ENCODE measurements at regions not wholly inside any gene's neighbourhood (a gene's known extent, or its start where the extent isn't known, plus 50 kb on each side); places are given as distances from the start of the nearest gene placed in this dataset.
A peak's percentile ranks its signal among the peaks of the same experiment; 100 is the strongest.
"Not testable (repeated sequence)": the region's sequence is repeated elsewhere in the genome, so short reads cannot be mapped to it uniquely, and the experiment has no call there.

- no peak for TF ChIP-seq EP300 (IDR thresholded peaks at IDR 0.05)
- no peak for TF ChIP-seq POLR2A (IDR thresholded peaks at IDR 0.05)
- no peak for TF ChIP-seq POLR2AphosphoS5 (IDR thresholded peaks at IDR 0.05)
- no peak for TF ChIP-seq CTCF (IDR thresholded peaks at IDR 0.05)
- ATAC-seq (ENCODE audit: low FRiP score in 2 of 2) (no peak), DNase-seq (no peak)
- 50 to 67% methylated on average over 3 of the region's 3 CpGs for WGBS, 2 donors
- no peaks in the 10 kb centered on the region for H3K4me1 ChIP-seq
- H3K27ac ChIP-seq, result no peak overlapping the region
- H3K4me3 ChIP-seq, result no peak overlapping the region
- no peaks in the 10 kb centered on the region for H3K27me3 ChIP-seq
- H3K9me3 ChIP-seq, result no peaks in the 10 kb centered on the region
- H3K36me3 ChIP-seq, result no peaks in the 10 kb centered on the region
Measured at GRCh38 chr1:215018555-215018954, 64.0 kb upstream of the KCNK2 start.

- ATAC-seq (ENCODE audit: low FRiP score in 2 of 2), result no peak
- 23 to 38% methylated on average over 1 of the region's 1 CpG for WGBS, 2 donors
Measured at GRCh38 chr1:215022204-215022603, 60.3 kb upstream of the KCNK2 start.

GRCh38 chr1:215022741-215023141 lies 59.8 kb upstream of the KCNK2 start:
- H3K36me3 ChIP-seq, result no peaks in the 10 kb centered on the region
- H3K4me3 ChIP-seq, result no peak overlapping the region
- ATAC-seq (ENCODE audit: low FRiP score in 2 of 2), result peak in 1 of 2 donors; percentile 23
- no peaks in the 10 kb centered on the region for H3K4me1 ChIP-seq
- TF ChIP-seq POLR2AphosphoS5 (IDR thresholded peaks at IDR 0.05) (no peak), CTCF (IDR thresholded peaks at IDR 0.05) (no peak), POLR2A (IDR thresholded peaks at IDR 0.05) (no peak), EP300 (IDR thresholded peaks at IDR 0.05) (no peak)
- no peak overlapping the region for H3K27ac ChIP-seq
- no peaks in the 10 kb centered on the region for H3K9me3 ChIP-seq
- no peaks in the 10 kb centered on the region for H3K27me3 ChIP-seq
- DNase-seq, result no peak
- WGBS, 2 donors, result 65 to 70% methylated on average over 1 of the region's 1 CpG

More at GRCh38 chr1:215022204-215022603, 60.3 kb upstream of the KCNK2 start:
- TF ChIP-seq POLR2A (IDR thresholded peaks at IDR 0.05) (no peak), POLR2AphosphoS5 (IDR thresholded peaks at IDR 0.05) (no peak), CTCF (IDR thresholded peaks at IDR 0.05) (no peak), EP300 (IDR thresholded peaks at IDR 0.05) (no peak)
- Histone ChIP-seq H3K4me3 (no peak overlapping the region), H3K9me3 (no peaks in the 10 kb centered on the region), H3K36me3 (no peaks in the 10 kb centered on the region), H3K27ac (no peak overlapping the region), H3K27me3 (no peaks in the 10 kb centered on the region), H3K4me1 (no peaks in the 10 kb centered on the region)
- no peak for DNase-seq

GRCh38 chr1:215023155-215023832 lies 59.2 kb upstream of the KCNK2 start:
- TF ChIP-seq CTCF (IDR thresholded peaks at IDR 0.05) (no peak), EP300 (IDR thresholded peaks at IDR 0.05) (no peak), POLR2AphosphoS5 (IDR thresholded peaks at IDR 0.05) (no peak)
- Histone ChIP-seq H3K4me3 (no peak overlapping the region), H3K27ac (no peak overlapping the region), H3K9me3 (no peaks in the 10 kb centered on the region), H3K4me1 (no peaks in the 10 kb centered on the region), H3K36me3 (no peaks in the 10 kb centered on the region), H3K27me3 (no peaks in the 10 kb centered on the region)
- ATAC-seq (ENCODE audit: low FRiP score in 2 of 2) (no peak), DNase-seq (no peak)
- 73 to 82% methylated on average over 4 of the region's 4 CpGs for WGBS, 2 donors

GRCh38 chr1:215028954-215029353 lies 53.6 kb upstream of the KCNK2 start:
- no peak for TF ChIP-seq EP300 (IDR thresholded peaks at IDR 0.05)
- no peak for TF ChIP-seq CTCF (IDR thresholded peaks at IDR 0.05)
- no peak for TF ChIP-seq POLR2AphosphoS5 (IDR thresholded peaks at IDR 0.05)
- TF ChIP-seq POLR2A (IDR thresholded peaks at IDR 0.05), result no peak
- H3K36me3 ChIP-seq, result no peaks in the 10 kb centered on the region
- H3K27ac ChIP-seq, result no peak overlapping the region
- no peaks in the 10 kb centered on the region for H3K4me1 ChIP-seq
- ATAC-seq (ENCODE audit: low FRiP score in 2 of 2), result no peak
- H3K27me3 ChIP-seq, result no peaks in the 10 kb centered on the region
- no peaks in the 10 kb centered on the region for H3K9me3 ChIP-seq
- no peak overlapping the region for H3K4me3 ChIP-seq
- DNase-seq, result no peak
- 91 to 92% methylated on average over 4 of the region's 4 CpGs for WGBS, 2 donors

- ATAC-seq (ENCODE audit: low FRiP score in 2 of 2); DNase-seq; H3K4me1 ChIP-seq; H3K27me3 ChIP-seq; H3K4me3 ChIP-seq; H3K27ac ChIP-seq; H3K9me3 ChIP-seq; H3K36me3 ChIP-seq: not testable (repeated sequence)
- 71 to 78% methylated on average over 6 of the region's 6 CpGs for WGBS, 2 donors
Measured at GRCh38 chr1:215030581-215030980, 52.0 kb upstream of the KCNK2 start.
